ENCODE measurements at regions not wholly inside any gene's neighbourhood (a gene's known extent, or its start where the extent isn't known, plus 50 kb on each side); places are given as distances from the start of the nearest gene placed in this dataset.

DNA sequence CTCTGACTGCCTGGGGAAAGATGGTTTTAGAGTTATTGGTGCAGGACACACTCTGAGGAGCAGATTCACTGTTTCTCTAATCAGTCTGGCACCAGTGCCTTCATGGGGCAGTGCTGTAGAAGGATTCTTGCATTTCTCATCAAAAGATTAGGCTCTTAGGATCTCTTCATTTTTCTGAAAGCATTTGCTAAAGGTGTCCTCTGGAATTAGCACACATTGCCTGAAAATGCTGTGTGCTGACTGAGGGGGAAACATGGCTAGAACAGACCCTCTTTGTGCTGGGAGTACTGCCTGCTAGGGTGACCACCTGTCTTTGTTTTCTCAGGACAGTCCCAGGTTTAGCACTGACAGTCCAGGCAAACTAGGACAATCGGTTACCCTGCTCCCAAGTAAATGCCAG lies 301.0 kb downstream of the PTEN start:
- no peak for TF ChIP-seq SPI1 (IDR thresholded peaks at IDR 0.05; ENCODE audit: low read depth, low read length)
- TF ChIP-seq POLR2A (IDR thresholded peaks at IDR 0.05; ENCODE audit: low read depth, low read length), result no peak
- TF ChIP-seq POLR2AphosphoS5 (IDR thresholded peaks at IDR 0.05; ENCODE audit: low read depth, low read length), result no peak
- TF ChIP-seq POU2F2 (IDR thresholded peaks at IDR 0.05; ENCODE audit: low read depth, low read length), result no peak
- no peak for TF ChIP-seq TAF1 (IDR thresholded peaks at IDR 0.05; ENCODE audit: low read depth, low read length)

Measured in GM12891 (cell line).